Esophagus muscularis mucosa (tissue), 4 donors: ENCODE measurements at regions not wholly inside any gene's neighbourhood (a gene's known extent, or its start where the extent isn't known, plus 50 kb on each side); places are given as distances from the start of the nearest gene placed in this dataset.

Experiments used
- EP300 ChIP-seq: sonication (generic); formaldehyde crosslinking; IDR thresholded peaks from one replicate; pipeline ENCODE4 v1.6.1; 2017; ENCODE audit warnings: antibody characterized with exemption
- POLR2A ChIP-seq: fragments of 450-650 bp; IDR thresholded peaks from one replicate; pipeline ENCODE4 v1.6.1; 2017; ENCODE audit warnings: antibody characterized with exemption, moderate library complexity, mild to moderate bottlenecking, low read depth
- POLR2AphosphoS5 ChIP-seq, 2 donors: sonication (generic); formaldehyde crosslinking; IDR thresholded peaks; one replicate each; pipeline ENCODE4 v1.6.1; 2017; ENCODE audit warnings: antibody characterized with exemption in 2 of 2
- TF ChIP-seq, protein P1 (sequence below), 3 experiments: fragments of 200-600 bp in 2 of 3; fragments of 450-650 bp in 1 of 3; sonication (generic) in 2 of 3; IDR thresholded peaks; one replicate each; pipeline ENCODE4 v1.5.1; 2017 to 2019; ENCODE audit warnings: antibody characterized with exemption in 3 of 3, mild to moderate bottlenecking in 2 of 3, moderate library complexity in 1 of 3

DNA sequence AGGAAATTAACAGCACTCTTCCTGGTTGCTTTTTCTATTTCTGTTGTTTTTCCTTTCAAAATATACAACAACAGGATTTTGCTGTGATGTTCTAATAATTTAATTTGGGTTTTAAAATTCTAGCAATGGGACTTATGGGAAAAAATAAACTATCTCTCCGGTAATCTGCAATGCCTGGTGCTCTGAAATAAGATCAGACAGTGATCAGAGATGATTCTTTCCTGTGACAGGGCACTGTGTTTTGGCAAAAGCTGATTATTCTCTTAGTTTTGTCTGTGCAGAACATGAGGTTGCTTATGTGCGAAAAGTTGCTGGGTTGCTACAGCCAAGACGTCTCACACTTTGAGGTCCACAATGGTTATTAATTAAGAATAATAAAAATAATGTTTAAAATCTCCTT, 291.7 kb downstream of the FBXO8 start:
- TF ChIP-seq, protein P1, sequence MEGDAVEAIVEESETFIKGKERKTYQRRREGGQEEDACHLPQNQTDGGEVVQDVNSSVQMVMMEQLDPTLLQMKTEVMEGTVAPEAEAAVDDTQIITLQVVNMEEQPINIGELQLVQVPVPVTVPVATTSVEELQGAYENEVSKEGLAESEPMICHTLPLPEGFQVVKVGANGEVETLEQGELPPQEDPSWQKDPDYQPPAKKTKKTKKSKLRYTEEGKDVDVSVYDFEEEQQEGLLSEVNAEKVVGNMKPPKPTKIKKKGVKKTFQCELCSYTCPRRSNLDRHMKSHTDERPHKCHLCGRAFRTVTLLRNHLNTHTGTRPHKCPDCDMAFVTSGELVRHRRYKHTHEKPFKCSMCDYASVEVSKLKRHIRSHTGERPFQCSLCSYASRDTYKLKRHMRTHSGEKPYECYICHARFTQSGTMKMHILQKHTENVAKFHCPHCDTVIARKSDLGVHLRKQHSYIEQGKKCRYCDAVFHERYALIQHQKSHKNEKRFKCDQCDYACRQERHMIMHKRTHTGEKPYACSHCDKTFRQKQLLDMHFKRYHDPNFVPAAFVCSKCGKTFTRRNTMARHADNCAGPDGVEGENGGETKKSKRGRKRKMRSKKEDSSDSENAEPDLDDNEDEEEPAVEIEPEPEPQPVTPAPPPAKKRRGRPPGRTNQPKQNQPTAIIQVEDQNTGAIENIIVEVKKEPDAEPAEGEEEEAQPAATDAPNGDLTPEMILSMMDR (IDR thresholded peaks at IDR 0.05), result no peak
- no peak for TF ChIP-seq POLR2A
- TF ChIP-seq POLR2AphosphoS5 (IDR thresholded peaks at IDR 0.05), result no peak
- TF ChIP-seq EP300, result no peak
